K562 (cell line): ENCODE measurements at regions not wholly inside any gene's neighbourhood (a gene's known extent, or its start where the extent isn't known, plus 50 kb on each side); places are given as distances from the start of the nearest gene placed in this dataset.

Source experiments
- ATAC-seq: fragments of 200-7000 bp; cut with Tn5 transposase; 3 replicates; pipeline ENCODE4 v1.9.1; 2020; ENCODE audit warnings: moderate library complexity
- BruUV-seq: library from RNA; stranded (reverse); fragments of 400-500 nt; replicated peaks from 2 replicates; lab custom pipeline; 2021; lab: Mats Ljungman, UMichigan
- CTCF ChIA-PET: fragments of 300-600 bp; formaldehyde crosslinking; extraction: SDS; loops from one replicate; lab custom pipeline; 2021; ENCODE audit warnings: low intra/inter-chr PET ratio; lab: Yijun Ruan, JAX
- POLR2A ChIA-PET: fragments of 300-600, 350-650 bp; sonication (Branson Sonifier 250); formaldehyde crosslinking; extraction: SDS; loops from one replicate; lab custom pipeline; 2021; ENCODE audit warnings: antibody characterized with exemption, inconsistent platforms; lab: Yijun Ruan, JAX
- DNase-seq, 4 experiments: peaks; one replicate each; pipeline versions ENCODE4 v3.0.0 to v3.0.0-alpha.2; 2011 to 2018; ENCODE audit warnings: low spot score in 3 of 4, mixed read lengths in 3 of 4; ENCODE audit errors: extremely low read depth in 1 of 4
- FAIRE-seq: peaks from 2 replicates; lab custom pipeline; 2011; peaks lifted over from hg19 to GRCh38; lab: Jason Lieb, UNC
- H2AFZ ChIP-seq: 2 replicates; pipeline ENCODE4 v1.6.0; 2011; ENCODE audit warnings: low read depth, low read length, control low read depth, inconsistent platforms
- H3K27ac ChIP-seq: fragments of 200-600 bp; 3 replicates; pipeline ENCODE4 v1.8.0; 2011; ENCODE audit warnings: low read depth, mild to moderate bottlenecking, control low read depth, inconsistent platforms, low read length, moderate library complexity, mixed read lengths; ENCODE audit errors: extremely low read depth
- H3K27me3 ChIP-seq, 2 experiments: fragments of 300-600 bp in 1 of 2; 2 replicates in 1 of 2; 3 replicates in 1 of 2; pipeline versions ENCODE4 v1.6.0 to v1.8.0; 2011; ENCODE audit warnings: inconsistent platforms in 2 of 2, low read length in 2 of 2, mild to moderate bottlenecking in 1 of 2, mixed read lengths in 1 of 2, moderate library complexity in 1 of 2; ENCODE audit not compliant: control insufficient read depth in 2 of 2, insufficient read depth in 2 of 2
- H3K36me3 ChIP-seq: fragments of 300-600 bp; 3 replicates; pipeline ENCODE4 v1.8.0; 2011; ENCODE audit warnings: mild to moderate bottlenecking, low read length, inconsistent platforms; ENCODE audit not compliant: control insufficient read depth, insufficient read depth
- H3K4me1 ChIP-seq, 2 experiments: fragments of 200-600 bp in 1 of 2; replicated peaks in 1 of 2; 2 replicates in 1 of 2; 3 replicates in 1 of 2; pipeline versions ENCODE4 v1.5.1 to v1.8.0; 2011; ENCODE audit warnings: inconsistent platforms in 2 of 2, low read length in 2 of 2, mild to moderate bottlenecking in 1 of 2, mixed read lengths in 1 of 2, moderate library complexity in 1 of 2; ENCODE audit not compliant: control insufficient read depth in 2 of 2, insufficient read depth in 2 of 2
- H3K4me2 ChIP-seq: 2 replicates; pipeline ENCODE4 v1.6.1; 2011; ENCODE audit warnings: low read length, control low read depth, inconsistent platforms, mixed read lengths; ENCODE audit not compliant: insufficient read depth
- H3K4me3 ChIP-seq: fragments of 200-600 bp; sonication (generic), shearing (Covaris generic); 2 replicates; pipeline ENCODE4 v1.5.1; 2016; ENCODE audit warnings: control low read depth, inconsistent platforms
- H3K79me2 ChIP-seq: fragments of 200-600 bp; 3 replicates; pipeline ENCODE4 v1.8.0; 2011; ENCODE audit warnings: low read length, inconsistent platforms; ENCODE audit not compliant: control insufficient read depth, insufficient read depth
- H3K9ac ChIP-seq, 2 experiments: 2 replicates each; pipeline versions ENCODE4 v1.6.0 to v1.6.1; 2011; ENCODE audit warnings: low read depth in 2 of 2, low read length in 2 of 2, control low read depth in 1 of 2, inconsistent platforms in 1 of 2, mild to moderate bottlenecking in 1 of 2, mixed read lengths in 1 of 2; ENCODE audit not compliant: insufficient read depth in 1 of 2
- H3K9me1 ChIP-seq: one replicate; pipeline ENCODE4 v1.6.0; 2011; ENCODE audit warnings: inconsistent platforms, mild to moderate bottlenecking, low read length, moderate library complexity; ENCODE audit not compliant: control insufficient read depth, insufficient read depth
- H3K9me3 ChIP-seq: replicated peaks from 2 replicates; pipeline ENCODE4 v1.5.1; 2011; ENCODE audit warnings: low read depth, low read length, inconsistent platforms; ENCODE audit not compliant: control insufficient read depth, insufficient read depth
- H4K20me1 ChIP-seq: replicated peaks from 2 replicates; pipeline ENCODE4 v1.6.1; 2011; ENCODE audit warnings: low read length, inconsistent platforms, mixed read lengths; ENCODE audit not compliant: control insufficient read depth, insufficient read depth
- CGGBP1 ChIP-seq: fragments of 250-450 bp; sonication (Bioruptor Pico); IDR thresholded peaks from 2 replicates; pipeline ENCODE4 v1.9.0; 2021; ENCODE audit warnings: mild to moderate bottlenecking
- FOXA1 ChIP-seq: fragments of 450-650 bp; IDR thresholded peaks from 2 replicates; pipeline ENCODE4 v1.6.1; 2016; ENCODE audit warnings: mild to moderate bottlenecking, borderline replicate concordance
- MITF ChIP-seq: IDR thresholded peaks from 2 replicates; pipeline ENCODE4 v1.6.1; 2014; ENCODE audit warnings: antibody characterized with exemption
- TCF15 ChIP-seq: fragments of 250-450 bp; sonication (Bioruptor Pico); IDR thresholded peaks from 2 replicates; pipeline ENCODE4 v1.8.0; 2022; ENCODE audit warnings: moderate library complexity, mild to moderate bottlenecking, inconsistent platforms
- THAP12 ChIP-seq: fragments of 250-450 bp; sonication (Bioruptor Pico); IDR thresholded peaks from 2 replicates; pipeline ENCODE4 v1.9.0; 2021; ENCODE audit warnings: mild to moderate bottlenecking, inconsistent platforms
- ZNF609 ChIP-seq: sonication (generic); formaldehyde crosslinking; IDR thresholded peaks from 2 replicates; pipeline ENCODE4 v1.8.1; 2023; ENCODE audit warnings: missing genetic modification reagents, mild to moderate bottlenecking, borderline replicate concordance
- ZNF740 ChIP-seq, 3 experiments: fragments of 200-800 bp in 1 of 3; sonication (Bioruptor generic) in 1 of 3; sonication (generic) in 1 of 3; formaldehyde crosslinking in 1 of 3; IDR thresholded peaks; 2 replicates each; pipeline versions ENCODE4 v1.6.1 to v1.8.0; 2016 to 2022; ENCODE audit warnings: mild to moderate bottlenecking in 2 of 3, missing compliant biosample characterization in 2 of 3, missing genetic modification characterization in 2 of 3, missing genetic modification reagents in 1 of 3
- WGBS: fragments of 100-300 bp; shearing (Covaris generic); methylation state at CpG from one replicate; pipeline ENCODE4 v1.1.6; 2016; ENCODE audit warnings: low coverage, mixed read lengths; ENCODE audit not compliant: insufficient coverage; ENCODE audit errors: missing lambda C conversion rate; 5-methylcytosine and 5-hydroxymethylcytosine counted together
- in situ Hi-C: fragments of 300-500 bp; cut with MboI; formaldehyde crosslinking; loops from 4 replicates; pipeline ENCODE4 v1.15.0; 2018; ENCODE audit warnings: inconsistent platforms, mixed read lengths
- intact Hi-C: fragments of 100-400 bp; cut with micrococcal nuclease; formaldehyde crosslinking; loops from 2 replicates; pipeline ENCODE4 v1.14.2; 2022

GRCh38 chr10:25724241-25724640, 209.8 kb upstream of the MYO3A start:
- Histone ChIP-seq H3K4me2 (no peak overlapping the region), H3K27ac (no peak overlapping the region), H3K9me3 (no peaks in the 10 kb centered on the region), H3K4me1 (no peaks in the 10 kb centered on the region), H4K20me1 (no peaks in the 10 kb centered on the region), H2AFZ (no peak overlapping the region), H3K9ac (no peak overlapping the region), H3K36me3 (no peaks in the 10 kb centered on the region), H3K4me3 (no peak overlapping the region), H3K27me3 (peaks cover 0 to 3% of the 10 kb centered on the region in 2 experiments; a peak in 1 of 5 replicates), H3K9me1 (no peaks in the 10 kb centered on the region), H3K79me2 (no peaks in the 10 kb centered on the region)
- no TSS peak for BruUV-seq
- FAIRE-seq (no peak), DNase-seq (no peak), ATAC-seq (no peak)
- no peak for TF ChIP-seq ZNF740 (CRISPR knock-in tag; IDR thresholded peaks at IDR 0.05)
- no peak for TF ChIP-seq ZNF740 (tag; IDR thresholded peaks at IDR 0.05)
- TF ChIP-seq CGGBP1 (CRISPR knock-in tag), result no peak
- no peak for TF ChIP-seq THAP12 (CRISPR knock-in tag)
- no peak for TF ChIP-seq MITF
- TF ChIP-seq TCF15, result no peak
- TF ChIP-seq FOXA1, result no peak
- no peak for TF ChIP-seq ZNF609 (CRISPR knock-in tag)
- in situ Hi-C loops (loop anchor here (25.0 kb wide), 1 partner anchor 838 kb away; no protein-coding TSS in a partner anchor), intact Hi-C loops (loop anchor here (10.0 kb wide), 1 partner anchor 151 kb away; no protein-coding TSS in a partner anchor)
- CTCF ChIA-PET, result no interaction called here
- WGBS, result no CpG with 5 or more reads among the region's 1 CpG
- POLR2A ChIA-PET, result interaction anchor here (0.5 kb wide), 1 partner anchor 803 kb away, joined by 3 read pairs; no protein-coding TSS in a partner anchor
